K562 (cell line): ENCODE measurements at regions not wholly inside any gene's neighbourhood (a gene's known extent, or its start where the extent isn't known, plus 50 kb on each side); places are given as distances from the start of the nearest gene placed in this dataset.

Source experiments
- BRD9 ChIP-seq: fragments of 450-650 bp; IDR thresholded peaks from 2 replicates; pipeline ENCODE4 v1.6.1; 2018; ENCODE audit warnings: low read depth; ENCODE audit not compliant: partially characterized antibody
- CREB3L1 ChIP-seq: fragments of 450-650 bp; IDR thresholded peaks from 2 replicates; pipeline ENCODE4 v1.6.1; 2014; ENCODE audit warnings: low read depth, mild to moderate bottlenecking, moderate library complexity, borderline replicate concordance
- DACH1 ChIP-seq: fragments of 450-650 bp; IDR thresholded peaks from 2 replicates; pipeline ENCODE4 v1.6.1; 2018; ENCODE audit not compliant: partially characterized antibody
- RREB1 ChIP-seq: fragments of 250-450 bp; sonication (Bioruptor Pico); IDR thresholded peaks from 2 replicates; pipeline ENCODE4 v1.4.0; 2020
- SMARCE1 ChIP-seq: fragments of 450-650 bp; IDR thresholded peaks from 2 replicates; pipeline ENCODE4 v1.7.1; 2016; ENCODE audit warnings: mild to moderate bottlenecking
- STAT6 ChIP-seq: sonication (generic); formaldehyde crosslinking; IDR thresholded peaks from 2 replicates; pipeline ENCODE4 v1.8.1; 2023; ENCODE audit warnings: mild to moderate bottlenecking, missing genetic modification reagents
- TEAD4 ChIP-seq, 2 experiments: sonication (generic) in 1 of 2; formaldehyde crosslinking in 1 of 2; IDR thresholded peaks; 2 replicates each; pipeline versions ENCODE4 v1.6.1 to v1.8.0; 2012 to 2022; ENCODE audit warnings: borderline replicate concordance in 1 of 2, inconsistent platforms in 1 of 2, low read length in 1 of 2, mild to moderate bottlenecking in 1 of 2, missing genetic modification reagents in 1 of 2
- TFE3 ChIP-seq: fragments of 450-650 bp; formaldehyde crosslinking; IDR thresholded peaks from 2 replicates; pipeline ENCODE4 v1.4.0; 2020; ENCODE audit warnings: mild to moderate bottlenecking, mixed read lengths
- THRAP3 ChIP-seq: fragments of 450-650 bp; IDR thresholded peaks from 2 replicates; pipeline ENCODE4 v1.6.1; 2016; ENCODE audit warnings: mild to moderate bottlenecking, inconsistent platforms, borderline replicate concordance
- U2AF2 ChIP-seq: fragments of 200-400 bp; formaldehyde crosslinking; optimal IDR thresholded peaks from 2 replicates; pipeline ENCODE3; 2017; ENCODE audit warnings: low read depth, mild to moderate bottlenecking, low read length
- YBX1 ChIP-seq: fragments of 450-650 bp; IDR thresholded peaks from 2 replicates; pipeline ENCODE4 v1.7.1; 2016; ENCODE audit warnings: mild to moderate bottlenecking
- ZNF444 ChIP-seq: fragments of 250-450 bp; sonication (Bioruptor Pico); IDR thresholded peaks from 2 replicates; pipeline ENCODE4 v1.4.0; 2020; ENCODE audit warnings: mild to moderate bottlenecking, moderate library complexity
- ZNF766 ChIP-seq: fragments of 200-800 bp; sonication (Bioruptor generic); conservative IDR thresholded peaks from 2 replicates; pipeline ENCODE4 v1.6.1; 2016; ENCODE audit warnings: missing genetic modification characterization, missing compliant biosample characterization
- TF ChIP-seq, protein P1 (sequence below): fragments of 450-650 bp; formaldehyde crosslinking; IDR thresholded peaks from 2 replicates; pipeline ENCODE4 v1.4.0; 2020; ENCODE audit warnings: mild to moderate bottlenecking

- TF ChIP-seq STAT6 = no peak
- TF ChIP-seq TFE3 (CRISPR knock-in tag) = no peak
- TF ChIP-seq TEAD4 (IDR thresholded peaks at IDR 0.05; ENCODE audit: low read length) = peak; percentile 80
- TF ChIP-seq TEAD4 (CRISPR knock-in tag; IDR thresholded peaks at IDR 0.05; ENCODE audit: borderline replicate concordance) = no peak
- peak; percentile 50 for TF ChIP-seq ZNF766 (CRISPR knock-in tag)
- TF ChIP-seq BRD9 = peak; percentile 78
- no peak; the same call in 1 of the 2 replicates for TF ChIP-seq ZNF444 (CRISPR knock-in tag)
- peak; percentile 98 for TF ChIP-seq SMARCE1
- TF ChIP-seq CREB3L1 = peak; percentile 57; the same call in 1 of the 2 replicates
- no peak for TF ChIP-seq U2AF2
- no peak for TF ChIP-seq YBX1
- no peak for TF ChIP-seq THRAP3
- TF ChIP-seq DACH1 = peak; percentile 65
- 0 out of 2 replicates have a peak, but pooled peaks have one; percentile 26 for TF ChIP-seq RREB1 (CRISPR knock-in tag)
- TF ChIP-seq, protein P1, sequence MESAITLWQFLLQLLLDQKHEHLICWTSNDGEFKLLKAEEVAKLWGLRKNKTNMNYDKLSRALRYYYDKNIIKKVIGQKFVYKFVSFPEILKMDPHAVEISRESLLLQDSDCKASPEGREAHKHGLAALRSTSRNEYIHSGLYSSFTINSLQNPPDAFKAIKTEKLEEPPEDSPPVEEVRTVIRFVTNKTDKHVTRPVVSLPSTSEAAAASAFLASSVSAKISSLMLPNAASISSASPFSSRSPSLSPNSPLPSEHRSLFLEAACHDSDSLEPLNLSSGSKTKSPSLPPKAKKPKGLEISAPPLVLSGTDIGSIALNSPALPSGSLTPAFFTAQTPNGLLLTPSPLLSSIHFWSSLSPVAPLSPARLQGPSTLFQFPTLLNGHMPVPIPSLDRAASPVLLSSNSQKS = no peak
These were observed 111.0 kb upstream of the LHX5 start (continued) for GRCh38 chr12:113582521-113583218.
